Neural cell (in vitro differentiated cells): ENCODE measurements at regions not wholly inside any gene's neighbourhood (a gene's known extent, or its start where the extent isn't known, plus 50 kb on each side); places are given as distances from the start of the nearest gene placed in this dataset.

Experiments used
- H2AFZ ChIP-seq: fragments of 200-600, 300-800 bp; sonication (generic), shearing (Covaris generic); 2 replicates; pipeline ENCODE4 v1.6.0; 2014; ENCODE audit warnings: low read depth, mild to moderate bottlenecking, antibody characterized with exemption, low read length, moderate library complexity
- H3F3A ChIP-seq: fragments of 200-600 bp; shearing (Covaris generic); 2 replicates; pipeline ENCODE4 v1.6.1; 2016; ENCODE audit warnings: mild to moderate bottlenecking, moderate library complexity, mixed read lengths, antibody characterized with exemption, low read length; ENCODE audit not compliant: insufficient read depth, poor library complexity, severe bottlenecking
- H3K27ac ChIP-seq: fragments of 200-600, 300-800 bp; sonication (generic), shearing (Covaris generic); 2 replicates; pipeline ENCODE4 v1.5.1; 2014; ENCODE audit warnings: mild to moderate bottlenecking, low read length, moderate library complexity
- H3K27me3 ChIP-seq: fragments of 300-800, 200-600 bp; sonication (generic), shearing (Covaris generic); 2 replicates; pipeline ENCODE4 v1.6.0; 2014; ENCODE audit warnings: mild to moderate bottlenecking, low read depth, low read length, moderate library complexity; ENCODE audit not compliant: insufficient read depth
- H3K36me3 ChIP-seq: fragments of 300-800, 200-600 bp; sonication (generic), shearing (Covaris generic); 2 replicates; pipeline ENCODE4 v1.5.1; 2014; ENCODE audit warnings: mild to moderate bottlenecking, antibody characterized with exemption, low read length, moderate library complexity; ENCODE audit not compliant: insufficient read depth
- H3K4me2 ChIP-seq: fragments of 300-800, 200-600 bp; sonication (generic), shearing (Covaris generic); 2 replicates; pipeline ENCODE4 v1.6.0; 2014; ENCODE audit warnings: mild to moderate bottlenecking, low read length
- H3K4me3 ChIP-seq: fragments of 300-800, 200-600 bp; sonication (generic), shearing (Covaris generic); 2 replicates; pipeline ENCODE4 v1.5.1; 2014; ENCODE audit warnings: mild to moderate bottlenecking, low read length, moderate library complexity
- H3K79me2 ChIP-seq: fragments of 200-600 bp; shearing (Covaris generic); replicated peaks from 2 replicates; pipeline ENCODE4 v1.6.0; 2014; ENCODE audit warnings: mild to moderate bottlenecking, low read length, moderate library complexity; ENCODE audit not compliant: insufficient read depth
- H3K9ac ChIP-seq: fragments of 300-800, 200-600 bp; sonication (generic), shearing (Covaris generic); 2 replicates; pipeline ENCODE4 v1.6.1; 2016; ENCODE audit warnings: mild to moderate bottlenecking, low read length, mixed read lengths
- H3K9me2 ChIP-seq: fragments of 200-600 bp; shearing (Covaris generic); 2 replicates; pipeline ENCODE4 v1.6.1; 2016; ENCODE audit warnings: mild to moderate bottlenecking, low read length, mixed read lengths; ENCODE audit not compliant: insufficient read depth
- H3K9me3 ChIP-seq: fragments of 200-600, 300-800 bp; sonication (generic), shearing (Covaris generic); 2 replicates; pipeline ENCODE4 v1.6.1; 2016; ENCODE audit warnings: mild to moderate bottlenecking, mixed run types, low read length, moderate library complexity, mixed read lengths
- H4K20me1 ChIP-seq: fragments of 200-600 bp; shearing (Covaris generic); 2 replicates; pipeline ENCODE4 v1.6.1; 2016; ENCODE audit warnings: mild to moderate bottlenecking, mixed run types; ENCODE audit not compliant: insufficient read depth
- EP300 ChIP-seq: fragments of 450-650 bp; conservative IDR thresholded peaks from 2 replicates; pipeline ENCODE4 v1.6.1; 2014; ENCODE audit warnings: antibody characterized with exemption, mild to moderate bottlenecking, moderate library complexity; ENCODE audit not compliant: poor library complexity, severe bottlenecking
- EZH2 ChIP-seq: fragments of 200-600, 300-800 bp; shearing (Covaris generic), sonication (generic); IDR thresholded peaks from 2 replicates; pipeline ENCODE4 v1.6.1; 2014; ENCODE audit warnings: antibody characterized with exemption, low read length, borderline replicate concordance, mild to moderate bottlenecking; ENCODE audit not compliant: insufficient read depth, poor library complexity, severe bottlenecking
- MXI1 ChIP-seq: fragments of 450-650 bp; conservative IDR thresholded peaks from 2 replicates; pipeline ENCODE4 v1.6.1; 2014; ENCODE audit warnings: antibody characterized with exemption, mild to moderate bottlenecking; ENCODE audit not compliant: poor library complexity, severe bottlenecking
- POLR2AphosphoS5 ChIP-seq: IDR thresholded peaks from 2 replicates; pipeline ENCODE4 v1.6.1; 2012
- RAD21 ChIP-seq: fragments of 450-650 bp; conservative IDR thresholded peaks from 2 replicates; pipeline ENCODE4 v1.6.1; 2014; ENCODE audit warnings: antibody characterized with exemption, mild to moderate bottlenecking, moderate library complexity
- SMC3 ChIP-seq: fragments of 450-650 bp; conservative IDR thresholded peaks from 2 replicates; pipeline ENCODE4 v1.6.1; 2014; ENCODE audit warnings: antibody characterized with exemption, mild to moderate bottlenecking, moderate library complexity; ENCODE audit not compliant: poor library complexity
- TAF1 ChIP-seq: IDR thresholded peaks from 2 replicates; pipeline ENCODE4 v1.6.1; 2012; ENCODE audit warnings: low read depth
- TF ChIP-seq, protein P1 (sequence below): fragments of 450-650 bp; IDR thresholded peaks from 2 replicates; pipeline ENCODE4 v1.5.1; 2014; ENCODE audit warnings: antibody characterized with exemption, mild to moderate bottlenecking, moderate library complexity; ENCODE audit not compliant: poor library complexity, severe bottlenecking
- TF ChIP-seq, protein P2 (sequence below): IDR thresholded peaks from 2 replicates; pipeline ENCODE4 v1.6.1; 2012; ENCODE audit warnings: borderline replicate concordance

DNA sequence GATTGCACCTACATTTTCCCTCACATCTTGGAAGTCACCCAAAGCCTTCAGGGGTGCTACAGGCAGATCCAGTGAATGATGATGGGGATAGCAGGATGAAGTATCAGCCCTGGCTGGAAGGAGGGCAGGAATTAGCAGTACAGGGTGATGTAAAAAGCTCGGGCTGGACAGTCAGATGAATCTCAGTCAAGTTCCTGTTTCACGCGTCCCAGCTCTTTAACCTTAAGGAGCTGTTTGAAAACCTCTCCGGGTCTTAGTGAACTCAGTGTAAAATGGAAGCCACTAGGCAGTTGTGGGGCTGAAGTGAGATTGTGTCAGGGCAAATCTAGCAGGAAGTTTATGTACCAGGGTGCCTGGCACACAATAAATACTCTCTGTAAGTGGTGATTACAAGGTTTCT lies 166.4 kb upstream of the PROK2 start:
- H3F3A ChIP-seq = no peaks in the 10 kb centered on the region
- H2AFZ ChIP-seq = no peak overlapping the region
- no peaks in the 10 kb centered on the region for H3K36me3 ChIP-seq
- no peak overlapping the region for H3K27ac ChIP-seq
- no peaks in the 10 kb centered on the region for H3K79me2 ChIP-seq
- H3K9me2 ChIP-seq = no peaks in the 10 kb centered on the region
- no peaks in the 10 kb centered on the region for H3K27me3 ChIP-seq
- no peak overlapping the region for H3K9ac ChIP-seq
- H3K4me2 ChIP-seq = no peak overlapping the region
- no peaks in the 10 kb centered on the region for H3K9me3 ChIP-seq
- H3K4me3 ChIP-seq = no peak overlapping the region
- no peak for TF ChIP-seq RAD21
- TF ChIP-seq, protein P1, sequence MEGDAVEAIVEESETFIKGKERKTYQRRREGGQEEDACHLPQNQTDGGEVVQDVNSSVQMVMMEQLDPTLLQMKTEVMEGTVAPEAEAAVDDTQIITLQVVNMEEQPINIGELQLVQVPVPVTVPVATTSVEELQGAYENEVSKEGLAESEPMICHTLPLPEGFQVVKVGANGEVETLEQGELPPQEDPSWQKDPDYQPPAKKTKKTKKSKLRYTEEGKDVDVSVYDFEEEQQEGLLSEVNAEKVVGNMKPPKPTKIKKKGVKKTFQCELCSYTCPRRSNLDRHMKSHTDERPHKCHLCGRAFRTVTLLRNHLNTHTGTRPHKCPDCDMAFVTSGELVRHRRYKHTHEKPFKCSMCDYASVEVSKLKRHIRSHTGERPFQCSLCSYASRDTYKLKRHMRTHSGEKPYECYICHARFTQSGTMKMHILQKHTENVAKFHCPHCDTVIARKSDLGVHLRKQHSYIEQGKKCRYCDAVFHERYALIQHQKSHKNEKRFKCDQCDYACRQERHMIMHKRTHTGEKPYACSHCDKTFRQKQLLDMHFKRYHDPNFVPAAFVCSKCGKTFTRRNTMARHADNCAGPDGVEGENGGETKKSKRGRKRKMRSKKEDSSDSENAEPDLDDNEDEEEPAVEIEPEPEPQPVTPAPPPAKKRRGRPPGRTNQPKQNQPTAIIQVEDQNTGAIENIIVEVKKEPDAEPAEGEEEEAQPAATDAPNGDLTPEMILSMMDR = no peak
- no peak for TF ChIP-seq MXI1
- TF ChIP-seq, protein P2, sequence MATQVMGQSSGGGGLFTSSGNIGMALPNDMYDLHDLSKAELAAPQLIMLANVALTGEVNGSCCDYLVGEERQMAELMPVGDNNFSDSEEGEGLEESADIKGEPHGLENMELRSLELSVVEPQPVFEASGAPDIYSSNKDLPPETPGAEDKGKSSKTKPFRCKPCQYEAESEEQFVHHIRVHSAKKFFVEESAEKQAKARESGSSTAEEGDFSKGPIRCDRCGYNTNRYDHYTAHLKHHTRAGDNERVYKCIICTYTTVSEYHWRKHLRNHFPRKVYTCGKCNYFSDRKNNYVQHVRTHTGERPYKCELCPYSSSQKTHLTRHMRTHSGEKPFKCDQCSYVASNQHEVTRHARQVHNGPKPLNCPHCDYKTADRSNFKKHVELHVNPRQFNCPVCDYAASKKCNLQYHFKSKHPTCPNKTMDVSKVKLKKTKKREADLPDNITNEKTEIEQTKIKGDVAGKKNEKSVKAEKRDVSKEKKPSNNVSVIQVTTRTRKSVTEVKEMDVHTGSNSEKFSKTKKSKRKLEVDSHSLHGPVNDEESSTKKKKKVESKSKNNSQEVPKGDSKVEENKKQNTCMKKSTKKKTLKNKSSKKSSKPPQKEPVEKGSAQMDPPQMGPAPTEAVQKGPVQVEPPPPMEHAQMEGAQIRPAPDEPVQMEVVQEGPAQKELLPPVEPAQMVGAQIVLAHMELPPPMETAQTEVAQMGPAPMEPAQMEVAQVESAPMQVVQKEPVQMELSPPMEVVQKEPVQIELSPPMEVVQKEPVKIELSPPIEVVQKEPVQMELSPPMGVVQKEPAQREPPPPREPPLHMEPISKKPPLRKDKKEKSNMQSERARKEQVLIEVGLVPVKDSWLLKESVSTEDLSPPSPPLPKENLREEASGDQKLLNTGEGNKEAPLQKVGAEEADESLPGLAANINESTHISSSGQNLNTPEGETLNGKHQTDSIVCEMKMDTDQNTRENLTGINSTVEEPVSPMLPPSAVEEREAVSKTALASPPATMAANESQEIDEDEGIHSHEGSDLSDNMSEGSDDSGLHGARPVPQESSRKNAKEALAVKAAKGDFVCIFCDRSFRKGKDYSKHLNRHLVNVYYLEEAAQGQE = no peak
- no peak for TF ChIP-seq EZH2
- TF ChIP-seq SMC3 = no peak
- no peak for TF ChIP-seq EP300
- no peak for TF ChIP-seq POLR2AphosphoS5
- no peak for TF ChIP-seq TAF1
- H4K20me1 ChIP-seq = no peaks in the 10 kb centered on the region

DNA sequence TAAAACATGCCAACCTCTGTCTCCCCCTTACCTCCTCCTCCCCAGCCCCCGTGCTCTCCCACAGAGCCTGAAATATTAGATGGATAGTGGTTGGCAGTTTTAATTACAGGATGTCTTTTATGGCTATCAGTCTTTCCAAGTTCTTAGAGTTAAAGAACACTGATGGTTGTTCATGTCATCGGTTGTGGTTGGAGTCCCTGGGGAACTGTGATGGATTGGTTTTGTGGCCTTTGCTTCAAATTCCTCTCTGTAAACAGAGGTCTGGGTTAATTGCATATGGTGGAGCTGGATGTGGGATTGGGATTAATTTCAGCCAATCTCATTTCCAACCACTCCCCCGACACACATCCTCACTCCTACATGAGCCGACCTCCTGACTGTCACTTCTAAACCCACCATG lies 164.5 kb upstream of the PROK2 start:
- Histone ChIP-seq H3K9me3 (no peaks in the 10 kb centered on the region), H3K36me3 (no peaks in the 10 kb centered on the region), H3K9ac (no peak overlapping the region), H3K79me2 (no peaks in the 10 kb centered on the region), H3K4me3 (no peak overlapping the region), H3K27me3 (no peaks in the 10 kb centered on the region), H3K9me2 (no peaks in the 10 kb centered on the region), H3F3A (no peaks in the 10 kb centered on the region), H4K20me1 (no peaks in the 10 kb centered on the region), H3K27ac (no peak overlapping the region), H3K4me2 (no peak overlapping the region), H2AFZ (no peak overlapping the region)
- no peak for TF ChIP-seq SMC3
- no peak for TF ChIP-seq RAD21

DNA sequence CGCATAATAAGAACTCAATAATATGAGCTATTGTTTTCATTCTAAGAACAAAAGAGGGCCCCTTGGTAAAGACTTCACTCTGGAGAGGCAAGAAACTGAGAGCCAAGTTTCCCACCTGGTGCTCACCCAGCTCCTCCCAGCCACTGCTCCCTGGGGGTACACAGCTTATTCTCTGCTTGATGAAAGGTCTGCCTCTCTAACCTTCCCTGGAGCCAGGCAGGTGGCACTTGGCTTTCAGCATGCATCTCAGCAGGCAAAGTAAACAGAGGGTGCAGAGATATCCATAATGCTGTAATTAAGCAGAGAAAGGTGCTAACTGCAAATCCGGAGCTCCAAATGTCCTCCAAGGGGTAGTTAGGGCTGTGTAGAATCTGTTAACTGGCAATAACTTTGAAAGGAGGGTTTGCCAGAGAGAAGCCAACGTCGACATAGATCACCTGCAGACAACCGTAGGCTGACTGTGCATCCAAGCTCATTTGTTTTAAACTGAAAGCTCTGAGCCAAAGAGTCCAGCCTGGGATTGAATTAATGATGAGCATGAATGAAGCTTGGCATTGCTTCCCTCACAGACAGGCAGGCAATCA lies 159.6 kb upstream of the PROK2 start:
- H3K9me3 ChIP-seq = no peaks in the 10 kb centered on the region
- no peaks in the 10 kb centered on the region for H3K27me3 ChIP-seq
- H3F3A ChIP-seq = no peaks in the 10 kb centered on the region
- no peak overlapping the region for H3K27ac ChIP-seq
- H3K9me2 ChIP-seq = no peaks in the 10 kb centered on the region
- no peaks in the 10 kb centered on the region for H3K36me3 ChIP-seq
- H3K4me3 ChIP-seq = no peak overlapping the region
- TF ChIP-seq TAF1 (no peak), RAD21 (no peak), EZH2 (no peak), EP300 (no peak), POLR2AphosphoS5 (no peak)
- H3K4me2 ChIP-seq = no peak overlapping the region
- H4K20me1 ChIP-seq = no peaks in the 10 kb centered on the region
- no peak overlapping the region for H2AFZ ChIP-seq
- no peak overlapping the region for H3K9ac ChIP-seq
- no peaks in the 10 kb centered on the region for H3K79me2 ChIP-seq
